GM23338 (cell line): ENCODE measurements at regions not wholly inside any gene's neighbourhood (a gene's known extent, or its start where the extent isn't known, plus 50 kb on each side); places are given as distances from the start of the nearest gene placed in this dataset.

Source experiments
- ATAC-seq: fragments of 200-7000 bp; cut with Tn5 transposase; 3 replicates; pipeline ENCODE4 v1.9.1; 2020
- DNase-seq: peaks from one replicate; pipeline ENCODE4 v3.0.0-alpha.2; 2015; ENCODE audit warnings: low spot score
- H2AFZ ChIP-seq: fragments of 200-600 bp; sonication (generic); 2 replicates; pipeline ENCODE4 v1.8.0; 2016; ENCODE audit warnings: antibody characterized with exemption, mild to moderate bottlenecking, moderate library complexity
- H3F3A ChIP-seq: fragments of 200-600 bp; sonication (generic); replicated peaks from 2 replicates; pipeline ENCODE4 v1.8.0; 2017; ENCODE audit warnings: antibody characterized with exemption, mixed run types, low read depth
- H3K27ac ChIP-seq: fragments of 200-600 bp; sonication (generic); 2 replicates; pipeline ENCODE4 v1.6.1; 2016; ENCODE audit warnings: low read depth
- H3K27me3 ChIP-seq: fragments of 200-600 bp; sonication (generic); 2 replicates; pipeline ENCODE4 v1.8.0; 2016; ENCODE audit warnings: mild to moderate bottlenecking, mixed run types, moderate library complexity; ENCODE audit not compliant: insufficient read depth
- H3K36me3 ChIP-seq: fragments of 200-600 bp; sonication (generic); 2 replicates; pipeline ENCODE4 v1.8.0; 2016; ENCODE audit warnings: mild to moderate bottlenecking; ENCODE audit not compliant: insufficient read depth
- H3K4me1 ChIP-seq: fragments of 200-600 bp; sonication (generic); 2 replicates; pipeline ENCODE4 v1.8.0; 2016; ENCODE audit warnings: mild to moderate bottlenecking, moderate library complexity; ENCODE audit not compliant: insufficient read depth
- H3K4me2 ChIP-seq: fragments of 200-600 bp; sonication (generic); 2 replicates; pipeline ENCODE4 v1.7.1; 2017; ENCODE audit warnings: mixed run types
- H3K4me3 ChIP-seq: fragments of 200-600 bp; sonication (generic); 2 replicates; pipeline ENCODE4 v1.6.1; 2016; ENCODE audit warnings: mixed run types
- H3K79me2 ChIP-seq: fragments of 200-600 bp; sonication (generic); replicated peaks from 2 replicates; pipeline ENCODE4 v1.8.0; 2017; ENCODE audit warnings: mild to moderate bottlenecking; ENCODE audit not compliant: insufficient read depth
- H3K9me2 ChIP-seq: fragments of 200-600 bp; sonication (generic); 2 replicates; pipeline ENCODE4 v1.8.0; 2017; ENCODE audit not compliant: insufficient read depth
- H4K20me1 ChIP-seq: fragments of 200-600 bp; sonication (generic); replicated peaks from 2 replicates; pipeline ENCODE4 v1.8.0; 2017; ENCODE audit warnings: mild to moderate bottlenecking; ENCODE audit not compliant: insufficient read depth
- H3K27ac Mint-ChIP-seq: 2 replicates; pipeline ENCODE4 v1.8.0; 2020; ENCODE audit warnings: inconsistent platforms, mild to moderate bottlenecking, moderate library complexity, mixed read lengths
- H3K27me3 Mint-ChIP-seq: 3 replicates; pipeline ENCODE4 v1.8.0; 2022; ENCODE audit warnings: low read depth, mild to moderate bottlenecking, moderate library complexity, mixed read lengths, inconsistent platforms; ENCODE audit not compliant: insufficient read depth, poor library complexity
- H3K36me3 Mint-ChIP-seq: 3 replicates; pipeline ENCODE4 v1.8.0; 2021; ENCODE audit warnings: low read depth, mild to moderate bottlenecking, inconsistent platforms, moderate library complexity, mixed read lengths
- H3K4me1 Mint-ChIP-seq: 3 replicates; pipeline ENCODE4 v1.8.0; 2020; ENCODE audit warnings: mild to moderate bottlenecking, inconsistent platforms, mixed read lengths
- H3K4me3 Mint-ChIP-seq: 3 replicates; pipeline ENCODE4 v1.8.0; 2021; ENCODE audit warnings: moderate library complexity, mild to moderate bottlenecking, inconsistent platforms, mixed read lengths
- H3K9me3 Mint-ChIP-seq: 3 replicates; pipeline ENCODE4 v1.8.0; 2020; ENCODE audit warnings: moderate library complexity, mild to moderate bottlenecking, inconsistent platforms, mixed read lengths
- CREB1 ChIP-seq: fragments of 250-450 bp; sonication (Bioruptor Pico); IDR thresholded peaks from 2 replicates; pipeline ENCODE4 v1.5.0; 2020; ENCODE audit warnings: low read depth, mild to moderate bottlenecking, moderate library complexity
- CTCF ChIP-seq, 2 experiments: fragments of 200-600 bp in 1 of 2; sonication (generic) in 1 of 2; conservative IDR thresholded peaks; 2 replicates each; pipeline versions ENCODE4 v1.5.1 to v1.6.1; 2016 to 2017; ENCODE audit warnings: antibody characterized with exemption in 2 of 2, low read depth in 2 of 2, mild to moderate bottlenecking in 2 of 2, moderate library complexity in 1 of 2
- ETS1 ChIP-seq: IDR thresholded peaks from 2 replicates; pipeline ENCODE4 v1.6.1; 2016; ENCODE audit warnings: antibody characterized with exemption
- EZH2 ChIP-seq: fragments of 200-600 bp; sonication (generic); IDR thresholded peaks from one replicate; pipeline ENCODE4 v1.8.0; 2017; ENCODE audit warnings: antibody characterized with exemption, mild to moderate bottlenecking, low read depth; ENCODE audit not compliant: unreplicated experiment
- EZH2phosphoT487 ChIP-seq: fragments of 200-600 bp; sonication (generic); IDR thresholded peaks from one replicate; pipeline ENCODE4 v1.8.1; 2018; ENCODE audit warnings: antibody characterized with exemption; ENCODE audit not compliant: unreplicated experiment
- JUNB ChIP-seq: IDR thresholded peaks from one replicate; pipeline ENCODE4 v1.6.1; 2016; ENCODE audit warnings: antibody characterized with exemption; ENCODE audit not compliant: unreplicated experiment
- NANOG ChIP-seq: IDR thresholded peaks from 2 replicates; pipeline ENCODE4 v1.6.1; 2016; ENCODE audit warnings: antibody characterized with exemption, borderline replicate concordance
- REST ChIP-seq: IDR thresholded peaks from one replicate; pipeline ENCODE4 v1.6.1; 2018; ENCODE audit warnings: antibody characterized with exemption; ENCODE audit not compliant: unreplicated experiment
- STAT1 ChIP-seq: IDR thresholded peaks from one replicate; pipeline ENCODE4 v1.6.1; 2016; ENCODE audit warnings: antibody characterized with exemption; ENCODE audit not compliant: unreplicated experiment
- ZNF114 ChIP-seq: fragments of 250-450 bp; sonication (Bioruptor Pico); IDR thresholded peaks from 2 replicates; pipeline ENCODE4 v1.5.0; 2020; ENCODE audit warnings: mild to moderate bottlenecking, moderate library complexity
- ZNF331 ChIP-seq: fragments of 250-450 bp; sonication (Bioruptor Pico); IDR thresholded peaks from 2 replicates; pipeline ENCODE4 v1.5.0; 2020; ENCODE audit warnings: low read depth, mild to moderate bottlenecking, moderate library complexity
- TF ChIP-seq, protein P1 (sequence below): fragments of 250-450 bp; sonication (Bioruptor Pico); IDR thresholded peaks from 2 replicates; pipeline ENCODE4 v1.5.0; 2020; ENCODE audit warnings: mild to moderate bottlenecking, moderate library complexity

- TF ChIP-seq, protein P1, sequence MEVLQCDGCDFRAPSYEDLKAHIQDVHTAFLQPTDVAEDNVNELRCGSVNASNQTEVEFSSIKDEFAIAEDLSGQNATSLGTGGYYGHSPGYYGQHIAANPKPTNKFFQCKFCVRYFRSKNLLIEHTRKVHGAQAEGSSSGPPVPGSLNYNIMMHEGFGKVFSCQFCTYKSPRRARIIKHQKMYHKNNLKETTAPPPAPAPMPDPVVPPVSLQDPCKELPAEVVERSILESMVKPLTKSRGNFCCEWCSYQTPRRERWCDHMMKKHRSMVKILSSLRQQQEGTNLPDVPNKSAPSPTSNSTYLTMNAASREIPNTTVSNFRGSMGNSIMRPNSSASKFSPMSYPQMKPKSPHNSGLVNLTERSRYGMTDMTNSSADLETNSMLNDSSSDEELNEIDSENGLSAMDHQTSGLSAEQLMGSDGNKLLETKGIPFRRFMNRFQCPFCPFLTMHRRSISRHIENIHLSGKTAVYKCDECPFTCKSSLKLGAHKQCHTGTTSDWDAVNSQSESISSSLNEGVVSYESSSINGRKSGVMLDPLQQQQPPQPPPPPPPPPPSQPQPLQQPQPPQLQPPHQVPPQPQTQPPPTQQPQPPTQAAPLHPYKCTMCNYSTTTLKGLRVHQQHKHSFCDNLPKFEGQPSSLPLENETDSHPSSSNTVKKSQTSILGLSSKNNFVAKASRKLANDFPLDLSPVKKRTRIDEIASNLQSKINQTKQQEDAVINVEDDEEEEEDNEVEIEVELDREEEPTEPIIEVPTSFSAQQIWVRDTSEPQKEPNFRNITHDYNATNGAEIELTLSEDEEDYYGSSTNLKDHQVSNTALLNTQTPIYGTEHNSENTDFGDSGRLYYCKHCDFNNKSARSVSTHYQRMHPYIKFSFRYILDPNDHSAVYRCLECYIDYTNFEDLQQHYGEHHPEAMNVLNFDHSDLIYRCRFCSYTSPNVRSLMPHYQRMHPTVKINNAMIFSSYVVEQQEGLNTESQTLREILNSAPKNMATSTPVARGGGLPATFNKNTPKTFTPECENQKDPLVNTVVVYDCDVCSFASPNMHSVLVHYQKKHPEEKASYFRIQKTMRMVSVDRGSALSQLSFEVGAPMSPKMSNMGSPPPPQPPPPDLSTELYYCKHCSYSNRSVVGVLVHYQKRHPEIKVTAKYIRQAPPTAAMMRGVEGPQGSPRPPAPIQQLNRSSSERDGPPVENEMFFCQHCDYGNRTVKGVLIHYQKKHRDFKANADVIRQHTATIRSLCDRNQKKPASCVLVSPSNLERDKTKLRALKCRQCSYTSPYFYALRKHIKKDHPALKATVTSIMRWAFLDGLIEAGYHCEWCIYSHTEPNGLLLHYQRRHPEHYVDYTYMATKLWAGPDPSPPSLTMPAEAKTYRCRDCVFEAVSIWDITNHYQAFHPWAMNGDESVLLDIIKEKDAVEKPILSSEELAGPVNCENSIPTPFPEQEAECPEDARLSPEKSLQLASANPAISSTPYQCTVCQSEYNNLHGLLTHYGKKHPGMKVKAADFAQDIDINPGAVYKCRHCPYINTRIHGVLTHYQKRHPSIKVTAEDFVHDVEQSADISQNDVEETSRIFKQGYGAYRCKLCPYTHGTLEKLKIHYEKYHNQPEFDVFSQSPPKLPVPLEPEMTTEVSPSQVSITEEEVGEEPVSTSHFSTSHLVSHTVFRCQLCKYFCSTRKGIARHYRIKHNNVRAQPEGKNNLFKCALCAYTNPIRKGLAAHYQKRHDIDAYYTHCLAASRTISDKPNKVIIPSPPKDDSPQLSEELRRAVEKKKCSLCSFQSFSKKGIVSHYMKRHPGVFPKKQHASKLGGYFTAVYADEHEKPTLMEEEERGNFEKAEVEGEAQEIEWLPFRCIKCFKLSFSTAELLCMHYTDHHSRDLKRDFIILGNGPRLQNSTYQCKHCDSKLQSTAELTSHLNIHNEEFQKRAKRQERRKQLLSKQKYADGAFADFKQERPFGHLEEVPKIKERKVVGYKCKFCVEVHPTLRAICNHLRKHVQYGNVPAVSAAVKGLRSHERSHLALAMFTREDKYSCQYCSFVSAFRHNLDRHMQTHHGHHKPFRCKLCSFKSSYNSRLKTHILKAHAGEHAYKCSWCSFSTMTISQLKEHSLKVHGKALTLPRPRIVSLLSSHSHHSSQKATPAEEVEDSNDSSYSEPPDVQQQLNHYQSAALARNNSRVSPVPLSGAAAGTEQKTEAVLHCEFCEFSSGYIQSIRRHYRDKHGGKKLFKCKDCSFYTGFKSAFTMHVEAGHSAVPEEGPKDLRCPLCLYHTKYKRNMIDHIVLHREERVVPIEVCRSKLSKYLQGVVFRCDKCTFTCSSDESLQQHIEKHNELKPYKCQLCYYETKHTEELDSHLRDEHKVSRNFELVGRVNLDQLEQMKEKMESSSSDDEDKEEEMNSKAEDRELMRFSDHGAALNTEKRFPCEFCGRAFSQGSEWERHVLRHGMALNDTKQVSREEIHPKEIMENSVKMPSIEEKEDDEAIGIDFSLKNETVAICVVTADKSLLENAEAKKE (CRISPR knock-in tag): no peak
- TF ChIP-seq EZH2: no peak
- no peak for TF ChIP-seq ETS1
These were observed 125.6 kb upstream of the STXBP5 start (continued) for GRCh38 chr6:147078602-147079001.

DNA sequence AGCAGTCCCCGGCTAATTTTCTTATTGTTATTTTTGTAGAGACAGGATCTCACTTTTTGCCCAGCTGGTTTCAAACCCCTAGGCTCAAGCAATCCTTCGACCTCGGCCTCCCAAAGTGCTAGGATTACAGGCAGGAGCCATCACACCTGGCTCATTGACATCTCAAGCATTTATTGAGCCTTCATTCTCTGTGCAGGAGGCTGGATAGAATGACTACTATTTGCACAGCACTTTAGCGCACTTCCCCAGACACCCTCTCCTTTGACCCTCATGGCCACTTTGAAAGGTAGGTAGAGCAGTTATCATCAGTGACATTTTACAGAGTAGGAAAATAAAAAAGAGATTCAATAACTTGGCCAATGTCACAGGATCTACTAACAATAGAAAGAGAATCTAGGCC, 124.0 kb upstream of the STXBP5 start:
- DNase-seq (no peak), ATAC-seq (no peak)
- no peak overlapping the region for H3K27ac Mint-ChIP-seq
- no peaks in the 10 kb centered on the region for H3K36me3 Mint-ChIP-seq
- H3K36me3 ChIP-seq: no peaks in the 10 kb centered on the region
- H4K20me1 ChIP-seq: no peaks in the 10 kb centered on the region
- H3K79me2 ChIP-seq: no peaks in the 10 kb centered on the region
- H3K27me3 ChIP-seq: no peaks in the 10 kb centered on the region
- H3K9me2 ChIP-seq: no peaks in the 10 kb centered on the region; the same call in 1 of the 2 replicates
- no peak overlapping the region for H3K4me3 Mint-ChIP-seq
- H3K9me3 Mint-ChIP-seq: no peaks in the 10 kb centered on the region
- H3K4me1 ChIP-seq: no peaks in the 10 kb centered on the region
- H3K4me2 ChIP-seq: no peak overlapping the region
- peaks cover 8% of the 10 kb centered on the region; the same call in 2 of the 3 replicates for H3K4me1 Mint-ChIP-seq
- H3F3A ChIP-seq: no peaks in the 10 kb centered on the region
- no peak overlapping the region for H2AFZ ChIP-seq
- no peak overlapping the region for H3K27ac ChIP-seq
- H3K4me3 ChIP-seq: no peak overlapping the region
- H3K27me3 Mint-ChIP-seq: peaks cover 2% of the 10 kb centered on the region
- TF ChIP-seq ETS1 (no peak), NANOG (no peak), EZH2phosphoT487 (no peak), ZNF331 (CRISPR knock-in tag) (no peak), JUNB (no peak), ZNF114 (CRISPR knock-in tag) (no peak), EZH2 (no peak), STAT1 (no peak), CTCF (conservative IDR thresholded peaks at IDR 0.05; ENCODE audit: low read depth in 2 of 2) (no peak), CREB1 (CRISPR knock-in tag) (no peak), REST (no peak)
